ENCODE measurements at regions not wholly inside any gene's neighbourhood (a gene's known extent, or its start where the extent isn't known, plus 50 kb on each side); places are given as distances from the start of the nearest gene placed in this dataset.

GRCh38 chr17:12537436-12537835 lies 128.3 kb upstream of the MYOCD start:
- no peak for TF ChIP-seq NFRKB (IDR thresholded peaks at IDR 0.05)
- no peak for TF ChIP-seq BHLHE40 (IDR thresholded peaks at IDR 0.05; ENCODE audit: borderline replicate concordance)
- TF ChIP-seq FOXM1 (IDR thresholded peaks at IDR 0.05; ENCODE audit: borderline replicate concordance): no peak
- TF ChIP-seq HDGF (IDR thresholded peaks at IDR 0.05; ENCODE audit: borderline replicate concordance): no peak
- no peak for TF ChIP-seq PKNOX1 (IDR thresholded peaks at IDR 0.05)
- no peak for TF ChIP-seq FOXA1 (IDR thresholded peaks at IDR 0.05)
- no peak for TF ChIP-seq SP1 (IDR thresholded peaks at IDR 0.05)
- TF ChIP-seq TARDBP (IDR thresholded peaks at IDR 0.05): no peak
- no peak for TF ChIP-seq ELF4 (IDR thresholded peaks at IDR 0.05)
- no peak for TF ChIP-seq FOXK2 (IDR thresholded peaks at IDR 0.05)
- no peak for TF ChIP-seq L3MBTL2 (conservative IDR thresholded peaks at IDR 0.05)
- TF ChIP-seq ARNT (IDR thresholded peaks at IDR 0.05): no peak
- no peak for TF ChIP-seq ZNF384 (IDR thresholded peaks at IDR 0.05)
